ENCODE measurements at regions not wholly inside any gene's neighbourhood (a gene's known extent, or its start where the extent isn't known, plus 50 kb on each side); places are given as distances from the start of the nearest gene placed in this dataset.
A peak's percentile ranks its signal among the peaks of the same experiment; 100 is the strongest.

- no peaks in the 10 kb centered on the region for H3K36me3 ChIP-seq (ENCODE audit: insufficient read depth, low read length)
- H2AFZ ChIP-seq (ENCODE audit: low read length) = no peak overlapping the region
- no peak overlapping the region for H3K9ac ChIP-seq (ENCODE audit: low read length)
- H3K4me1 ChIP-seq (ENCODE audit: insufficient read depth, low read length, severe bottlenecking) = no peaks in the 10 kb centered on the region
- H3K9me2 ChIP-seq (ENCODE audit: low read depth, low read length) = no peaks in the 10 kb centered on the region
- no peak overlapping the region for H3K4me3 ChIP-seq (ENCODE audit: low read depth, low read length, poor library complexity, severe bottlenecking)
- H3K27ac ChIP-seq (ENCODE audit: low read depth, low read length, poor library complexity, severe bottlenecking) = no peak overlapping the region
- no peak overlapping the region for H3K4me2 ChIP-seq (ENCODE audit: low read length)
- H3F3A ChIP-seq (ENCODE audit: insufficient read depth, low read length) = no peaks in the 10 kb centered on the region
- H4K20me1 ChIP-seq (ENCODE audit: insufficient read depth, low read length) = no peaks in the 10 kb centered on the region
- no peaks in the 10 kb centered on the region for H3K27me3 ChIP-seq (ENCODE audit: insufficient read depth, low read length)
- no peaks in the 10 kb centered on the region for H3K9me3 ChIP-seq (ENCODE audit: low read length)
- TF ChIP-seq CTCF (IDR thresholded peaks at IDR 0.05; ENCODE audit: low read length) (peak; percentile 12; the same call in 1 of the 2 replicates), EZH2 (IDR thresholded peaks at IDR 0.05; ENCODE audit: borderline replicate concordance, low read length) (no peak)
- H3K79me2 ChIP-seq (ENCODE audit: insufficient read depth, low read length) = no peaks in the 10 kb centered on the region
Observed at GRCh38 chr5:68745448-68745847, 348.4 kb upstream of the SLC30A5 start.

GRCh38 chr5:68746220-68746619, 347.6 kb upstream of the SLC30A5 start:
- Histone ChIP-seq H2AFZ (ENCODE audit: low read length) (no peak overlapping the region), H3K9ac (ENCODE audit: low read length) (no peak overlapping the region), H3K4me2 (ENCODE audit: low read length) (no peak overlapping the region), H3K27ac (ENCODE audit: low read depth, low read length, poor library complexity, severe bottlenecking) (no peak overlapping the region), H4K20me1 (ENCODE audit: insufficient read depth, low read length) (no peaks in the 10 kb centered on the region), H3K4me1 (ENCODE audit: insufficient read depth, low read length, severe bottlenecking) (no peaks in the 10 kb centered on the region), H3K79me2 (ENCODE audit: insufficient read depth, low read length) (no peaks in the 10 kb centered on the region), H3K4me3 (ENCODE audit: low read depth, low read length, poor library complexity, severe bottlenecking) (no peak overlapping the region), H3K9me2 (ENCODE audit: low read depth, low read length) (no peaks in the 10 kb centered on the region), H3K9me3 (ENCODE audit: low read length) (no peaks in the 10 kb centered on the region), H3K36me3 (ENCODE audit: insufficient read depth, low read length) (no peaks in the 10 kb centered on the region), H3F3A (ENCODE audit: insufficient read depth, low read length) (no peaks in the 10 kb centered on the region), H3K27me3 (ENCODE audit: insufficient read depth, low read length) (no peaks in the 10 kb centered on the region)
- TF ChIP-seq EZH2 (IDR thresholded peaks at IDR 0.05; ENCODE audit: borderline replicate concordance, low read length) (no peak), CTCF (IDR thresholded peaks at IDR 0.05; ENCODE audit: low read length) (no peak)

DNA sequence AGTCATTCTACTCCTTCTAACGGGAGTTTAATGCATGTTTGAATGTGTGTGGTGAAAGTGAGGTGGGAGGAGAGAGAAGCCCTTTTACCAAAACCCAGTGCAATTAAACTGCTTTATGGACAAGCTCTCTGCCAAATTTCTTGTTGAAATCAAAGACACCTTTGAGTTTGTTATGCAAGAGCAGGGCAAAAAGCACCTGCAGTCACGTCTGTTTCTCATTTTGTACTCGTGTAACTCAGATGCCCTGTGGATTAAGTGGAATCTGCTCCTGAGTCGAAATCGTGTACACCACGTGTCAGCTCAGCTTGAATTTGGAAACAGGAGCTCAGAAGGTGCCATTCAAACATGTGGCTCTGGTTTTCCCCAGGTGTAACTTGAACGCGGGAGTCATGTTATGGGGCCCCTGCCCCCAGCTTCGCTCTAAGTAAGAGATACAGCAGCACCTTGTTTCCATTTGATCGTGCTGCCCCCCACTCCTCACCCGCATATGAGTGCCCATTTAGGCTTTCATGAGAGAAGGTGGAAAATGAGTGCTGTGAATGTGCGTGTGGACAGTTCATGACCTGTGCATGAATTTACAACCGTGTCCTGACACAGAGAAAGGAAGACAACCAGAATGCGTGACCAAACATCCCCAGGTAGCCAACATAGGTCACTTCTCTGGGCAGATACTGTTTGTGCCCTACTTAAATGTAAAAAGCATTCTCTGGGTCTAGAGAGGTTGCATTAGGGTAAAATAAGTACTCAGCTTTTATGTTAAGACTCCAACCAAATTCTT, 347.0 kb upstream of the SLC30A5 start:
- no peak overlapping the region for H3K9ac ChIP-seq (ENCODE audit: low read length)
- H3K4me2 ChIP-seq (ENCODE audit: low read length) = no peak overlapping the region
- no peaks in the 10 kb centered on the region for H3F3A ChIP-seq (ENCODE audit: insufficient read depth, low read length)
- H4K20me1 ChIP-seq (ENCODE audit: insufficient read depth, low read length) = no peaks in the 10 kb centered on the region
- no peak overlapping the region for H3K27ac ChIP-seq (ENCODE audit: low read depth, low read length, poor library complexity, severe bottlenecking)
- no peak overlapping the region for H3K4me3 ChIP-seq (ENCODE audit: low read depth, low read length, poor library complexity, severe bottlenecking)
- H2AFZ ChIP-seq (ENCODE audit: low read length) = no peak overlapping the region
- TF ChIP-seq EZH2 (IDR thresholded peaks at IDR 0.05; ENCODE audit: borderline replicate concordance, low read length) = no peak
- TF ChIP-seq CTCF (IDR thresholded peaks at IDR 0.05; ENCODE audit: low read length) = no peak
- H3K9me2 ChIP-seq (ENCODE audit: low read depth, low read length) = no peaks in the 10 kb centered on the region
- H3K4me1 ChIP-seq (ENCODE audit: insufficient read depth, low read length, severe bottlenecking) = no peaks in the 10 kb centered on the region
- no peaks in the 10 kb centered on the region for H3K36me3 ChIP-seq (ENCODE audit: insufficient read depth, low read length)
- H3K79me2 ChIP-seq (ENCODE audit: insufficient read depth, low read length) = no peaks in the 10 kb centered on the region
- no peaks in the 10 kb centered on the region for H3K27me3 ChIP-seq (ENCODE audit: insufficient read depth, low read length)
- no peaks in the 10 kb centered on the region for H3K9me3 ChIP-seq (ENCODE audit: low read length)
